Sigmoid colon (tissue), 6 donors: ENCODE measurements at regions not wholly inside any gene's neighbourhood (a gene's known extent, or its start where the extent isn't known, plus 50 kb on each side); places are given as distances from the start of the nearest gene placed in this dataset.

Source experiments
- DNase-seq: peaks from one replicate; pipeline ENCODE4 v3.0.0-alpha.2; 2019
- H3K27ac ChIP-seq, 4 donors: fragments of 200-600 bp; sonication (generic); one replicate each; pipeline ENCODE4 v1.5.1; 2016 to 2019; ENCODE audit warnings: mild to moderate bottlenecking in 1 of 4
- H3K27me3 ChIP-seq, 3 donors: fragments of 200-600 bp; sonication (generic); one replicate each; pipeline ENCODE4 v1.5.1; 2019; ENCODE audit warnings: mild to moderate bottlenecking in 1 of 3
- H3K36me3 ChIP-seq, 4 donors: fragments of 200-600 bp; sonication (generic); one replicate each; pipeline ENCODE4 v1.5.1; 2016 to 2019
- H3K4me1 ChIP-seq, 4 donors: fragments of 200-600 bp; sonication (generic); one replicate each; pipeline ENCODE4 v1.5.1; 2017 to 2019
- H3K4me3 ChIP-seq, 4 donors: fragments of 200-600 bp; sonication (generic); one replicate each; pipeline ENCODE4 v1.5.1; 2017 to 2019; ENCODE audit warnings: mild to moderate bottlenecking in 2 of 4, moderate library complexity in 1 of 4
- H3K9me3 ChIP-seq, 4 donors: fragments of 200-600 bp in 3 of 4; sonication (generic) in 3 of 4; one replicate each; pipeline versions ENCODE4 v1.5.1 to v1.6.1; 2013 to 2019
- EP300 ChIP-seq, 4 donors: sonication (generic); formaldehyde crosslinking; IDR thresholded peaks; one replicate each; pipeline ENCODE4 v1.6.1; 2017; ENCODE audit warnings: antibody characterized with exemption in 4 of 4
- POLR2A ChIP-seq, 2 donors: fragments of 450-650 bp; IDR thresholded peaks; one replicate each; pipeline ENCODE4 v1.6.1; 2016; ENCODE audit warnings: antibody characterized with exemption in 2 of 2, mild to moderate bottlenecking in 2 of 2, moderate library complexity in 2 of 2
- POLR2AphosphoS5 ChIP-seq, 4 donors: sonication (generic); formaldehyde crosslinking; IDR thresholded peaks; one replicate each; pipeline ENCODE4 v1.6.1; 2017; ENCODE audit warnings: antibody characterized with exemption in 4 of 4
- WGBS, 2 donors: extraction: QIAGEN DNeasy Blood & Tissue Kit; methylation state at CpG; one replicate each; pipeline ENCODE4 v1.1.7; 2013; 5-methylcytosine and 5-hydroxymethylcytosine counted together
- intact Hi-C: fragments of 100-400 bp; cut with DNase I; formaldehyde crosslinking; loops from one replicate; pipeline ENCODE4 v1.15.1; 2023
- TF ChIP-seq, protein P1 (sequence below), 4 experiments: fragments of 450-650 bp in 3 of 4; fragments of 200-600 bp in 1 of 4; IDR thresholded peaks; one replicate each; pipeline ENCODE4 v1.5.1; 2016 to 2019; ENCODE audit warnings: antibody characterized with exemption in 4 of 4, mild to moderate bottlenecking in 3 of 4, moderate library complexity in 2 of 4
- donor health status: healthy with polysubstance abuse.
- donor health status: healthy.

GRCh38 chr2:216283038-216283900, 89.0 kb downstream of the MARCHF4 start:
- 81 to 83% methylated on average over 12 of the region's 12 CpGs for WGBS, 2 donors
- H3K27me3 ChIP-seq, result peaks cover 0 to 20% (median 0%) of the 10 kb centered on the region in 3 donors
- DNase-seq, result no peak
- H3K27ac ChIP-seq, result no peak overlapping the region
- intact Hi-C loops, result no loop called here
- H3K4me1 ChIP-seq, result peaks cover 0 to 16% (median 11%) of the 10 kb centered on the region in 4 donors
- H3K9me3 ChIP-seq, result no peaks in the 10 kb centered on the region
- no peaks in the 10 kb centered on the region for H3K36me3 ChIP-seq
- H3K4me3 ChIP-seq, result no peak overlapping the region
- TF ChIP-seq, protein P1, sequence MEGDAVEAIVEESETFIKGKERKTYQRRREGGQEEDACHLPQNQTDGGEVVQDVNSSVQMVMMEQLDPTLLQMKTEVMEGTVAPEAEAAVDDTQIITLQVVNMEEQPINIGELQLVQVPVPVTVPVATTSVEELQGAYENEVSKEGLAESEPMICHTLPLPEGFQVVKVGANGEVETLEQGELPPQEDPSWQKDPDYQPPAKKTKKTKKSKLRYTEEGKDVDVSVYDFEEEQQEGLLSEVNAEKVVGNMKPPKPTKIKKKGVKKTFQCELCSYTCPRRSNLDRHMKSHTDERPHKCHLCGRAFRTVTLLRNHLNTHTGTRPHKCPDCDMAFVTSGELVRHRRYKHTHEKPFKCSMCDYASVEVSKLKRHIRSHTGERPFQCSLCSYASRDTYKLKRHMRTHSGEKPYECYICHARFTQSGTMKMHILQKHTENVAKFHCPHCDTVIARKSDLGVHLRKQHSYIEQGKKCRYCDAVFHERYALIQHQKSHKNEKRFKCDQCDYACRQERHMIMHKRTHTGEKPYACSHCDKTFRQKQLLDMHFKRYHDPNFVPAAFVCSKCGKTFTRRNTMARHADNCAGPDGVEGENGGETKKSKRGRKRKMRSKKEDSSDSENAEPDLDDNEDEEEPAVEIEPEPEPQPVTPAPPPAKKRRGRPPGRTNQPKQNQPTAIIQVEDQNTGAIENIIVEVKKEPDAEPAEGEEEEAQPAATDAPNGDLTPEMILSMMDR (IDR thresholded peaks at IDR 0.05), result no peak
- no peak for TF ChIP-seq POLR2AphosphoS5 (IDR thresholded peaks at IDR 0.05)

GRCh38 chr2:216281876-216282275, 90.4 kb downstream of the MARCHF4 start:
- 54 to 72% methylated on average over 2 of the region's 2 CpGs for WGBS, 2 donors
- Histone ChIP-seq H3K9me3 (no peaks in the 10 kb centered on the region), H3K27ac (no peak overlapping the region), H3K27me3 (peaks cover 0 to 11% (median 0%) of the 10 kb centered on the region in 3 donors), H3K4me3 (no peak overlapping the region), H3K36me3 (no peaks in the 10 kb centered on the region), H3K4me1 (peaks cover 0 to 16% (median 11%) of the 10 kb centered on the region in 4 donors)
- DNase-seq, result no peak
- intact Hi-C loops, result no loop called here
- no peak for TF ChIP-seq POLR2A (IDR thresholded peaks at IDR 0.05)
- TF ChIP-seq, protein P1 (IDR thresholded peaks at IDR 0.05), result no peak
- TF ChIP-seq EP300 (IDR thresholded peaks at IDR 0.05), result no peak

DNA sequence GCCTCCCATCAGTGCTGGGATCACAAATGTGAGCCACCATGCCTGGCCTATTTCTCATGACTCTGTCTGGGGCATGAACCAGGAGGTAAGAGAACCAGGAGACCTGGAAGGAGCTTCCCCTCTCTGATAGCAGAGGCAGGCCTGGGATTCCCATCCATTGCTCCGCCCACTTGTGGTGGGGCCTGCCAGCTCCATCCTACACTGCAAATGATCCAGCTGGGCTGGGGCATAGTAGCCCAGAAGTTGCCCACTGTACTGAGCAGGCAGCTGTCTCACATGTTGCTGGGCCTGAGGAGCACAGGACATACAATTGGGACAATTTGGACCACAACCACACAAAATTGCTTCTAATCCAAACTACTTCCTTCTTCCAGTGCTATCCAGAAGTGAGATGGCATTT, 91.0 kb downstream of the MARCHF4 start:
- no peak for DNase-seq
- intact Hi-C loops, result no loop called here
- H3K9me3 ChIP-seq, result no peaks in the 10 kb centered on the region
- H3K27me3 ChIP-seq, result peaks cover 0 to 5% (median 0%) of the 10 kb centered on the region in 3 donors
- TF ChIP-seq EP300 (IDR thresholded peaks at IDR 0.05) (no peak), POLR2A (IDR thresholded peaks at IDR 0.05) (no peak)
- H3K4me3 ChIP-seq, result no peak overlapping the region
- H3K4me1 ChIP-seq, result peaks cover 0 to 16% (median 11%) of the 10 kb centered on the region in 4 donors
- no peaks in the 10 kb centered on the region for H3K36me3 ChIP-seq
- WGBS, 2 donors, result 95 to 96% methylated on average over 1 of the region's 1 CpG
- no peak overlapping the region for H3K27ac ChIP-seq

DNA sequence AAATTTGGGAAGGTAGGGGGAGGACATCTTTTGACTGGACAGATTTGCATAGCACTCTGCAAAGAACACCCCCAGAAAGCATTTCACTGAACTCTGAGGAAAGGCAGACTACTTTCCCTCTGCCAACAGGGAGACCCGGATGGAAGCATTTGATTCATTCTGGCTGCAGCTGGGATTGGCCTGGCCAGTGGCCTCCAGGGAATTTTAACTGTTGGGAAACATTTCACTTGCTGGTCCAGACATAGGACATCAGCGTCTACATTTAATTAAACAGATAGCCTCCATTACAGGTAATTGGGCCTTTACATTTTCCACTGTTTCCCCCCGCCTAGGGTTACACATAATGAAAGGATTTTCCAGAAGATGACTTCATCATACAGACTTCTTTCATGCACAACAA, 92.8 kb downstream of the MARCHF4 start:
- Histone ChIP-seq H3K4me3 (no peak overlapping the region), H3K9me3 (no peaks in the 10 kb centered on the region), H3K27me3 (no peaks in the 10 kb centered on the region), H3K27ac (peak overlapping the region in 2 of 4 donors; percentile 7 to 11), H3K36me3 (no peaks in the 10 kb centered on the region), H3K4me1 (peaks cover 0 to 16% (median 11%) of the 10 kb centered on the region in 4 donors)
- intact Hi-C loops, result no loop called here
- TF ChIP-seq POLR2A (IDR thresholded peaks at IDR 0.05), result no peak
- TF ChIP-seq POLR2AphosphoS5 (IDR thresholded peaks at IDR 0.05), result no peak
- TF ChIP-seq EP300 (IDR thresholded peaks at IDR 0.05), result no peak
- TF ChIP-seq, protein P1 (IDR thresholded peaks at IDR 0.05), result no peak
- DNase-seq, result no peak
- 75 to 79% methylated on average over 3 of the region's 3 CpGs for WGBS, 2 donors

DNA sequence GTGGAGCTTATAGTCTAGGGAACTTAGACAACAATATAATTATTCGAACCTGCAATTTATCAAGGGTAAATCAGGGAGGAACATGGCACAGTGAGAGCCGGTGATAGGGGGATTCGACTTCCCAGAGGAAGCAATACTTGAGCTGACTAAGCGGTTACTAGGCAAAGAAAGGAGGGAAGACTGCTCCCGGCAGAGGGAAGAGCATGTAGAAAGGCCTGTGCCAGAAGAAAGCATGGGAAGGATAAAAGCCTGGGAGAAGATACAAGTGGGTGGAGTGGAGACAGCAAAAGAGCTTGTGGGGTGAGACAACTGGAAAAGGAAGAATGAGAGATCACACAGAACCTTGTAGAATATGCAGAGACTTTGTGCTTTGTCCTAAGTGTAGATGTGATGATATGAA, 93.3 kb downstream of the MARCHF4 start:
- no peak for DNase-seq
- 86 to 87% methylated on average over 5 of the region's 5 CpGs for WGBS, 2 donors

More for the DNA sequence above, 93.3 kb downstream of the MARCHF4 start:
- H3K27ac ChIP-seq, result peak overlapping the region in 2 of 4 donors; percentile 7 to 11
- TF ChIP-seq, protein P1 (IDR thresholded peaks at IDR 0.05), result no peak
- no peak for TF ChIP-seq POLR2A (IDR thresholded peaks at IDR 0.05)
- no peak for TF ChIP-seq POLR2AphosphoS5 (IDR thresholded peaks at IDR 0.05)
- no peak for TF ChIP-seq EP300 (IDR thresholded peaks at IDR 0.05)
- intact Hi-C loops, result no loop called here
- H3K4me3 ChIP-seq, result no peak overlapping the region
- peaks cover 0 to 16% (median 11%) of the 10 kb centered on the region in 4 donors for H3K4me1 ChIP-seq
- no peaks in the 10 kb centered on the region for H3K36me3 ChIP-seq
- H3K9me3 ChIP-seq, result no peaks in the 10 kb centered on the region
- no peaks in the 10 kb centered on the region for H3K27me3 ChIP-seq
